Mesothelial cell of epicardium (in vitro differentiated cells): ENCODE measurements at regions not wholly inside any gene's neighbourhood (a gene's known extent, or its start where the extent isn't known, plus 50 kb on each side); places are given as distances from the start of the nearest gene placed in this dataset.

Source experiments
- DNase-seq, 2 experiments: peaks; one replicate each; pipeline ENCODE4 v3.0.0; 2021; ENCODE audit warnings: low spot score in 2 of 2; ENCODE audit not compliant: unreplicated experiment in 2 of 2
- H3K27ac Mint-ChIP-seq: 2 replicates; pipeline ENCODE4 v1.8.0; 2021; ENCODE audit warnings: mixed read lengths
- H3K27me3 Mint-ChIP-seq: 2 replicates; pipeline ENCODE4 v1.8.0; 2021; ENCODE audit warnings: low read depth, mixed read lengths
- H3K36me3 Mint-ChIP-seq: 2 replicates; pipeline ENCODE4 v1.8.0; 2021; ENCODE audit warnings: mixed read lengths
- H3K4me1 Mint-ChIP-seq: 2 replicates; pipeline ENCODE4 v1.8.0; 2021; ENCODE audit warnings: mixed read lengths
- H3K4me3 Mint-ChIP-seq: 2 replicates; pipeline ENCODE4 v1.8.0; 2021; ENCODE audit warnings: mild to moderate bottlenecking, moderate library complexity, mixed read lengths
- H3K9me3 Mint-ChIP-seq: 2 replicates; pipeline ENCODE4 v1.8.0; 2021; ENCODE audit warnings: mixed read lengths
- TF ChIP-seq, protein P1 (sequence below): fragments of 200-600 bp; sonication (generic); IDR thresholded peaks from one replicate; pipeline ENCODE4 v1.5.0; 2021; ENCODE audit warnings: antibody characterized with exemption; ENCODE audit not compliant: unreplicated experiment

DNA sequence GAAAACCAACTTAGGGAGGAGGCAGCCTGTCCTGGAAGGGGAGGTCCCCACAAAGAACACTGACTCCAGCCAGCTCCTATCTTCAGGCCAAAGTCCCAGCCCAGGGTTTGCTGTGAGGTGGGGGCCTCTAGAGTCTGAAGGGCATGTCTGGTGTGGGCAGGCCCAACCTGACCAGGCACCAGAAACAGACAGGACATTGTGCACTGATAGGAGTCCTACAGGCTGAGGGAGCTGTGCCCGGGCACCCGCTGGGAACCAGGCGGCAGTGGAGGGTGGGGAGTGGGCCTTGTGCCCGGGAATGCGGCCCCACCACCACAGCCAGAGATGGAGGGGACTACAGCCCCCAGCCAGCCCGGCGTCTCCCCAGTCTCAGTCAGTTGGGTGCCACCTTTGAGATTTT, 161.4 kb downstream of the WNT7A start:
- TF ChIP-seq, protein P1, sequence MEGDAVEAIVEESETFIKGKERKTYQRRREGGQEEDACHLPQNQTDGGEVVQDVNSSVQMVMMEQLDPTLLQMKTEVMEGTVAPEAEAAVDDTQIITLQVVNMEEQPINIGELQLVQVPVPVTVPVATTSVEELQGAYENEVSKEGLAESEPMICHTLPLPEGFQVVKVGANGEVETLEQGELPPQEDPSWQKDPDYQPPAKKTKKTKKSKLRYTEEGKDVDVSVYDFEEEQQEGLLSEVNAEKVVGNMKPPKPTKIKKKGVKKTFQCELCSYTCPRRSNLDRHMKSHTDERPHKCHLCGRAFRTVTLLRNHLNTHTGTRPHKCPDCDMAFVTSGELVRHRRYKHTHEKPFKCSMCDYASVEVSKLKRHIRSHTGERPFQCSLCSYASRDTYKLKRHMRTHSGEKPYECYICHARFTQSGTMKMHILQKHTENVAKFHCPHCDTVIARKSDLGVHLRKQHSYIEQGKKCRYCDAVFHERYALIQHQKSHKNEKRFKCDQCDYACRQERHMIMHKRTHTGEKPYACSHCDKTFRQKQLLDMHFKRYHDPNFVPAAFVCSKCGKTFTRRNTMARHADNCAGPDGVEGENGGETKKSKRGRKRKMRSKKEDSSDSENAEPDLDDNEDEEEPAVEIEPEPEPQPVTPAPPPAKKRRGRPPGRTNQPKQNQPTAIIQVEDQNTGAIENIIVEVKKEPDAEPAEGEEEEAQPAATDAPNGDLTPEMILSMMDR, result no peak
- Mint-ChIP-seq H3K27me3 (no peaks in the 10 kb centered on the region), H3K27ac (no peak overlapping the region), H3K4me3 (no peak overlapping the region), H3K36me3 (no peaks in the 10 kb centered on the region), H3K9me3 (peaks cover 34% of the 10 kb centered on the region), H3K4me1 (peaks cover 2% of the 10 kb centered on the region)
- DNase-seq, result peak in 1 of 2 experiments; percentile 31

DNA sequence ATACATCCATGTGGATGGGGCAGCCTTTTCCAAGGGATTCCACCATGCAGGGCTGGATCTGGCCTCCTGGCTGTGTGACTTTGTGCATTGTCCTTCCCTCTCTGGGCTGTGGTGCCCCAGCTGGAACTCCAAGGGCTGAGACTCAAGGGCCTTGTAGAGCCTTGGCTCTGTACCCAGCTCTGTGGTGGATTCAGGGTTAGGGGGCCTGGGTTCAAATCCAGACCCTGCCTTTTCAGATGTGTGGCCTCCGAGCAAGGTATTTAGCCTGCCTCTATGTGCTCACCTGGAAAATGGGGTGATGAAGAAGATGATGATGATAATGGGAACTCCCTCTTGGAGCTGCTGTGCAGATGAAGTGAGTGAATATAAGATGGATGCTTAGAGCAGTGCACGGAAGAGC, 161.9 kb downstream of the WNT7A start:
- Mint-ChIP-seq H3K27ac (no peak overlapping the region), H3K4me1 (peaks cover 2% of the 10 kb centered on the region)
- peak in 1 of 2 experiments; percentile 20 for DNase-seq

DNA sequence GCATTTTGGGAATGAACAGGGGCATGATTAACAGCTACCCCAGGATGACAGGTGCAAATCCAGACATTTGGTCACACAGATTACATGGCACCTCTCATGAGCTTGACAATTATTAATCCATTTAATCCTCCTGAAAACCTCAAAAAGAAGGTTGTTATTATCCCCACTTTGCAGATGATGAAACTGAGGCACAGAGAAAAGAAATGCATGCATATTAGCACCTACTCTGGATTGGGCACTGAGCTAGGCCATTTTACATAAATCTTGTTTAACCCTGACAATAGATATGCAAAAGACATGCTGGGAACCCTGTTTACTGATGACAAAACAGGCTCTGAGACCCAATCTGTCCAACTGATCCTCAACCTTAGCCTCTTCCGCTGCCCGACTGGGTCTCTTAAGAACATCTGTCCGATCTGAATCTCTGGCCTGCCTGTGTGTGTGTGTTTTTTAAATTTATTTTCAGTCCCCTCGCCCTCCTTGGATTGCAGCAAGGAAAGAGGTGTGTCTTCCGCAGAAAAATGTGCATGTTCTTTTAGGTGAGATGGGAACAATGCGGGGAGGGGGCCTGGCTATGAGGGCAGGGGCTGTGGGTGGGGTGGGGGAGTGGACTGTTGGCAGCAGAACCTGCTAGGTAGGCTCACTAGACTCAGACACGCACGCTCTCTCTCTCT, 162.5 kb downstream of the WNT7A start:
- peaks cover 2% of the 10 kb centered on the region for H3K4me1 Mint-ChIP-seq
- H3K9me3 Mint-ChIP-seq, result peaks cover 34% of the 10 kb centered on the region
- no peak overlapping the region for H3K4me3 Mint-ChIP-seq
- TF ChIP-seq, protein P1, result no peak
- DNase-seq, result no peak
- H3K27me3 Mint-ChIP-seq, result no peaks in the 10 kb centered on the region
- H3K36me3 Mint-ChIP-seq, result no peaks in the 10 kb centered on the region
- peak overlapping the region; percentile 58 for H3K27ac Mint-ChIP-seq

More for the DNA sequence above, 161.9 kb downstream of the WNT7A start:
- TF ChIP-seq, protein P1, result no peak
- Mint-ChIP-seq H3K4me3 (no peak overlapping the region), H3K36me3 (no peaks in the 10 kb centered on the region), H3K27me3 (no peaks in the 10 kb centered on the region), H3K9me3 (peaks cover 34% of the 10 kb centered on the region)

DNA sequence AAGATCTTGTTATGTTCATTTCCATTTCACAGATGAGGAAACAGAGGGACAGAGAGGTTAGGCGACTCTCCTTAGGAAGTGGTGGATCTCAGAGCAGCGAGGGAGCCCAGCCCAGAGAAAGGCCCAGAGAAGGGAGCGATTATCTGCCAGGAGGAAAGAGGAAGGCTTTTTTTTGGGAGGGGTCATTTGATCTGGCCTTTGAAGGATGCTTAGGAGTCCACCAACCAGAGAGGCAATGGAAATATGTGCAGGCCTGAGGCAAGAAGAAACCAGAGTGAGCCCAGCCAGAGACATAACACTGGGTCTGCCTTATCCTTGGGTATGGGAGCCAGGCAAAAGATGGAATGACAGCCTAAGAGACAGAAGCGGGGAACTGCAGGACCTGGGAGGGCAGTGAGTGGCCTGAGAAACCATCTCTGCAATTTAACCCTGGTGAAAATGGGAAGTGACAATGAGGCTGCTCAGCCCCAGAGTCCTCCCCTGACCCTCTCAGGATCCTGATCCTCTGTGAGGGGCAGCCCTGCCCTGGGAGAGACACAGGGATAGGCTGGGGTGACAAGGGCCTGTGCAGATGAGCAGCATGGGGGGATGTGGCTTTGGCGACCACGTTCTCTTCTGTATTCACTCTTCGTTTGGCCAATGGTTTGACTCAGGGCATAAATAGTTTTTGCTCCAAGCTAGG, 163.2 kb downstream of the WNT7A start:
- peaks cover 34% of the 10 kb centered on the region for H3K9me3 Mint-ChIP-seq
- DNase-seq, result no peak
- peaks cover 2% of the 10 kb centered on the region for H3K27me3 Mint-ChIP-seq
- TF ChIP-seq, protein P1, result no peak
- no peak overlapping the region for H3K27ac Mint-ChIP-seq
- no peaks in the 10 kb centered on the region for H3K36me3 Mint-ChIP-seq
- peaks cover 2% of the 10 kb centered on the region for H3K4me1 Mint-ChIP-seq
- H3K4me3 Mint-ChIP-seq, result no peak overlapping the region

DNA sequence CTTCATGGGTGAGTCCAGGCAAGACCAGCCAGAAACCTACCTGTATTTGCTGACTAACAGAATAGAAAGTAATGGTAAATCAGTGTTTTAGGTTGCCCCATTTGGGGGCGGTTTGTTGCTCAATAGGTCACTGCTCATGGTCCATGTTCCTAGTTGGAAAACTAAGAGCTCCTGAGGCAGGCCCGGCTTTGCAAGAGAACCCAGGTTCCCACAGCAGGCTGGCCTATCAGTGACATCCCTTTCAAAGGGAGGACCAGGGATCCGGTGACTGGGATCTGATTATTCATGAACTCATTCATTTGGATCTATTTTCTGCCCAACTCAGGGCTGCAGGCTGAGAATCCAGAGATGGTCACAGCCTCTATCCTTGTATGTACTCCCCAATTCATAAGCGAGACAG, 163.9 kb downstream of the WNT7A start:
- Mint-ChIP-seq H3K27me3 (peaks cover 10% of the 10 kb centered on the region), H3K9me3 (peaks cover 41% of the 10 kb centered on the region), H3K27ac (no peak overlapping the region), H3K36me3 (no peaks in the 10 kb centered on the region), H3K4me1 (peaks cover 2% of the 10 kb centered on the region), H3K4me3 (no peak overlapping the region)
- DNase-seq, result no peak
- TF ChIP-seq, protein P1, result no peak
